Activated naive CD8-positive, alpha-beta T cell treated with anti-CD3 and anti-CD28 coated beads, Interleukin-2, amount 50 U/mL, for 24 hours (primary cell): ENCODE measurements at regions not wholly inside any gene's neighbourhood (a gene's known extent, or its start where the extent isn't known, plus 50 kb on each side); places are given as distances from the start of the nearest gene placed in this dataset.

ENCODE experiments used
- ATAC-seq: fragments of 150-1000 bp; cut with Tn5 transposase; one replicate; pipeline ENCODE4 v1.10.0; 2021
- DNase-seq: peaks from one replicate; pipeline ENCODE4 v3.0.0; 2021
- H3K27ac Mint-ChIP-seq: one replicate; pipeline ENCODE4 v1.8.0; 2021; ENCODE audit warnings: mild to moderate bottlenecking, mixed read lengths
- H3K27me3 Mint-ChIP-seq: one replicate; pipeline ENCODE4 v1.8.0; 2021; ENCODE audit warnings: mixed read lengths
- H3K36me3 Mint-ChIP-seq: one replicate; pipeline ENCODE4 v1.8.0; 2021; ENCODE audit warnings: low read depth, mixed read lengths
- H3K4me1 Mint-ChIP-seq: one replicate; pipeline ENCODE4 v1.8.0; 2021; ENCODE audit warnings: mixed read lengths
- H3K4me3 Mint-ChIP-seq: one replicate; pipeline ENCODE4 v1.8.0; 2021; ENCODE audit warnings: mild to moderate bottlenecking, moderate library complexity, mixed read lengths
- H3K9me3 Mint-ChIP-seq: one replicate; pipeline ENCODE4 v1.8.0; 2021; ENCODE audit warnings: mixed read lengths

GRCh38 chr5:5805916-5806315, 383.4 kb downstream of the ICE1 start:
- Mint-ChIP-seq H3K27ac (no peak overlapping the region), H3K4me3 (no peak overlapping the region), H3K9me3 (no peaks in the 10 kb centered on the region), H3K36me3 (no peaks in the 10 kb centered on the region), H3K4me1 (no peaks in the 10 kb centered on the region), H3K27me3 (peaks cover 2% of the 10 kb centered on the region)
- no peak for DNase-seq
- ATAC-seq, result no peak

GRCh38 chr5:5804478-5805233, 382.2 kb downstream of the ICE1 start:
- no peaks in the 10 kb centered on the region for H3K27me3 Mint-ChIP-seq
- H3K9me3 Mint-ChIP-seq, result no peaks in the 10 kb centered on the region
- H3K4me3 Mint-ChIP-seq, result no peak overlapping the region
- no peaks in the 10 kb centered on the region for H3K4me1 Mint-ChIP-seq
- no peak for ATAC-seq
- H3K27ac Mint-ChIP-seq, result no peak overlapping the region
- H3K36me3 Mint-ChIP-seq, result no peaks in the 10 kb centered on the region
- no peak for DNase-seq

GRCh38 chr5:5800801-5801761, 378.6 kb downstream of the ICE1 start:
- ATAC-seq, result no peak

GRCh38 chr5:5799826-5800225, 377.3 kb downstream of the ICE1 start:
- DNase-seq (no peak), ATAC-seq (no peak)
- Mint-ChIP-seq H3K27ac (no peak overlapping the region), H3K27me3 (no peaks in the 10 kb centered on the region), H3K36me3 (no peaks in the 10 kb centered on the region), H3K4me3 (no peak overlapping the region), H3K9me3 (no peaks in the 10 kb centered on the region), H3K4me1 (no peaks in the 10 kb centered on the region)

More at GRCh38 chr5:5800801-5801761, 378.6 kb downstream of the ICE1 start:
- Mint-ChIP-seq H3K27me3 (no peaks in the 10 kb centered on the region), H3K4me3 (no peak overlapping the region), H3K4me1 (no peaks in the 10 kb centered on the region), H3K36me3 (no peaks in the 10 kb centered on the region), H3K9me3 (no peaks in the 10 kb centered on the region), H3K27ac (no peak overlapping the region)
- DNase-seq, result no peak

GRCh38 chr5:5799229-5799628, 376.8 kb downstream of the ICE1 start:
- Mint-ChIP-seq H3K9me3 (no peaks in the 10 kb centered on the region), H3K4me1 (no peaks in the 10 kb centered on the region), H3K27ac (no peak overlapping the region), H3K4me3 (no peak overlapping the region), H3K27me3 (no peaks in the 10 kb centered on the region), H3K36me3 (no peaks in the 10 kb centered on the region)
- DNase-seq (no peak), ATAC-seq (no peak)

GRCh38 chr5:5798462-5798861, 376.0 kb downstream of the ICE1 start:
- no peak overlapping the region for H3K27ac Mint-ChIP-seq
- H3K36me3 Mint-ChIP-seq, result no peaks in the 10 kb centered on the region
- no peaks in the 10 kb centered on the region for H3K27me3 Mint-ChIP-seq
- ATAC-seq, result no peak
- DNase-seq, result no peak
- H3K4me1 Mint-ChIP-seq, result no peaks in the 10 kb centered on the region
- H3K9me3 Mint-ChIP-seq, result no peaks in the 10 kb centered on the region
- no peak overlapping the region for H3K4me3 Mint-ChIP-seq

- Mint-ChIP-seq H3K27ac (no peak overlapping the region), H3K4me1 (no peaks in the 10 kb centered on the region), H3K36me3 (no peaks in the 10 kb centered on the region), H3K27me3 (no peaks in the 10 kb centered on the region), H3K4me3 (no peak overlapping the region), H3K9me3 (no peaks in the 10 kb centered on the region)
- no peak for ATAC-seq
- DNase-seq, result no peak
Measured at GRCh38 chr5:5798041-5798440, 375.6 kb downstream of the ICE1 start.

GRCh38 chr5:5795074-5795771, 372.7 kb downstream of the ICE1 start:
- Mint-ChIP-seq H3K4me1 (no peaks in the 10 kb centered on the region), H3K27ac (no peak overlapping the region), H3K9me3 (no peaks in the 10 kb centered on the region), H3K27me3 (no peaks in the 10 kb centered on the region), H3K36me3 (no peaks in the 10 kb centered on the region), H3K4me3 (no peak overlapping the region)
- DNase-seq (no peak), ATAC-seq (no peak)

- H3K9me3 Mint-ChIP-seq, result no peaks in the 10 kb centered on the region
- H3K4me1 Mint-ChIP-seq, result no peaks in the 10 kb centered on the region
- no peak overlapping the region for H3K4me3 Mint-ChIP-seq
- H3K36me3 Mint-ChIP-seq, result no peaks in the 10 kb centered on the region
- ATAC-seq (no peak), DNase-seq (no peak)
- H3K27ac Mint-ChIP-seq, result no peak overlapping the region
- no peaks in the 10 kb centered on the region for H3K27me3 Mint-ChIP-seq
Measured at GRCh38 chr5:5794118-5794560, 371.7 kb downstream of the ICE1 start.

GRCh38 chr5:5793242-5794117, 371.0 kb downstream of the ICE1 start:
- ATAC-seq (no peak), DNase-seq (no peak)
- Mint-ChIP-seq H3K27ac (no peak overlapping the region), H3K4me1 (no peaks in the 10 kb centered on the region), H3K36me3 (no peaks in the 10 kb centered on the region), H3K27me3 (no peaks in the 10 kb centered on the region), H3K9me3 (no peaks in the 10 kb centered on the region), H3K4me3 (no peak overlapping the region)

GRCh38 chr5:5792106-5792505, 369.6 kb downstream of the ICE1 start:
- no peaks in the 10 kb centered on the region for H3K36me3 Mint-ChIP-seq
- H3K27ac Mint-ChIP-seq, result no peak overlapping the region
- ATAC-seq (no peak), DNase-seq (no peak)
- no peak overlapping the region for H3K4me3 Mint-ChIP-seq
- H3K27me3 Mint-ChIP-seq, result no peaks in the 10 kb centered on the region
- no peaks in the 10 kb centered on the region for H3K4me1 Mint-ChIP-seq
- peaks cover 7% of the 10 kb centered on the region for H3K9me3 Mint-ChIP-seq

GRCh38 chr5:5788793-5789192, 366.3 kb downstream of the ICE1 start:
- H3K27ac Mint-ChIP-seq, result no peak overlapping the region
- DNase-seq (no peak), ATAC-seq (no peak)
- H3K27me3 Mint-ChIP-seq, result no peaks in the 10 kb centered on the region
- no peaks in the 10 kb centered on the region for H3K36me3 Mint-ChIP-seq
- no peaks in the 10 kb centered on the region for H3K4me1 Mint-ChIP-seq
- H3K4me3 Mint-ChIP-seq, result no peak overlapping the region
- H3K9me3 Mint-ChIP-seq, result peaks cover 14% of the 10 kb centered on the region

- no peaks in the 10 kb centered on the region for H3K36me3 Mint-ChIP-seq
- ATAC-seq (no peak), DNase-seq (no peak)
- no peaks in the 10 kb centered on the region for H3K4me1 Mint-ChIP-seq
- no peaks in the 10 kb centered on the region for H3K27me3 Mint-ChIP-seq
- H3K27ac Mint-ChIP-seq, result no peak overlapping the region
- no peak overlapping the region for H3K4me3 Mint-ChIP-seq
- H3K9me3 Mint-ChIP-seq, result peaks cover 14% of the 10 kb centered on the region
Measured at GRCh38 chr5:5787373-5787772, 364.9 kb downstream of the ICE1 start.

GRCh38 chr5:5784101-5784500, 361.6 kb downstream of the ICE1 start:
- no peaks in the 10 kb centered on the region for H3K27me3 Mint-ChIP-seq
- ATAC-seq, result no peak
- H3K9me3 Mint-ChIP-seq, result peaks cover 14% of the 10 kb centered on the region
- no peak overlapping the region for H3K4me3 Mint-ChIP-seq
- no peak for DNase-seq
- no peak overlapping the region for H3K27ac Mint-ChIP-seq
- no peaks in the 10 kb centered on the region for H3K36me3 Mint-ChIP-seq
- H3K4me1 Mint-ChIP-seq, result no peaks in the 10 kb centered on the region
